IMR-90 (cell line): ENCODE measurements at regions not wholly inside any gene's neighbourhood (a gene's known extent, or its start where the extent isn't known, plus 50 kb on each side); places are given as distances from the start of the nearest gene placed in this dataset.

Experiments
- ATAC-seq: fragments of 200-7000 bp; cut with Tn5 transposase; 2 replicates; pipeline ENCODE4 v1.9.1; 2020; ENCODE audit warnings: low read depth, mild to moderate bottlenecking, moderate library complexity
- BruUV-seq: library from RNA; stranded (reverse); fragments of 400-500 nt; replicated peaks from 2 replicates; lab custom pipeline; 2021; lab: Mats Ljungman, UMichigan
- CTCF ChIA-PET: fragments of 300-600 bp; formaldehyde crosslinking; extraction: SDS; loops from one replicate; lab custom pipeline; 2021; ENCODE audit warnings: antibody characterized with exemption; lab: Yijun Ruan, JAX
- POLR2A ChIA-PET: fragments of 300-600 bp; sonication (Branson Sonifier 250); formaldehyde crosslinking; loops from one replicate; lab custom pipeline; 2022; ENCODE audit warnings: antibody characterized with exemption; ENCODE audit not compliant: unreplicated experiment; lab: Charles Lee
- DNase-seq: peaks from one replicate; pipeline ENCODE4 v3.0.0; 2013
- H2AFZ ChIP-seq: replicated peaks from 2 replicates; pipeline ENCODE3; 2013; ENCODE audit warnings: low read length, mild to moderate bottlenecking; ENCODE audit not compliant: poor library complexity
- H2AK5ac ChIP-seq: 2 replicates; pipeline ENCODE4 v1.6.1; 2013; ENCODE audit warnings: low read depth, low read length, inconsistent platforms
- H2AK9ac ChIP-seq: replicated peaks from 2 replicates; pipeline ENCODE3; 2013; ENCODE audit warnings: mild to moderate bottlenecking, low read depth, low read length, moderate library complexity; ENCODE audit not compliant: poor library complexity
- H2BK120ac ChIP-seq: 2 replicates; pipeline ENCODE4 v1.6.1; 2013; ENCODE audit warnings: low read depth, low read length, inconsistent platforms
- H2BK15ac ChIP-seq: 3 replicates; pipeline ENCODE4 v1.6.1; 2013; ENCODE audit warnings: low read depth, low read length, inconsistent platforms
- H2BK20ac ChIP-seq: 2 replicates; pipeline ENCODE4 v1.6.1; 2013; ENCODE audit warnings: low read depth, mild to moderate bottlenecking, inconsistent platforms, low read length, moderate library complexity
- H2BK5ac ChIP-seq: 2 replicates; pipeline ENCODE4 v1.6.1; 2013; ENCODE audit warnings: mild to moderate bottlenecking, low read depth, low read length, inconsistent platforms; ENCODE audit not compliant: poor library complexity, severe bottlenecking
- H3K14ac ChIP-seq: replicated peaks from 2 replicates; pipeline ENCODE4 v1.6.1; 2013; ENCODE audit warnings: low read depth, low read length, inconsistent platforms
- H3K18ac ChIP-seq: 2 replicates; pipeline ENCODE4 v1.6.1; 2013; ENCODE audit warnings: low read depth, low read length, control low read depth
- H3K23ac ChIP-seq: 2 replicates; pipeline ENCODE4 v1.6.1; 2013; ENCODE audit warnings: low read depth, low read length, inconsistent platforms
- H3K27ac ChIP-seq: 2 replicates; pipeline ENCODE4 v1.5.1; 2013; ENCODE audit warnings: mild to moderate bottlenecking, control low read depth, low read length; ENCODE audit not compliant: insufficient read depth
- H3K27me3 ChIP-seq: 2 replicates; pipeline ENCODE4 v1.6.1; 2013; ENCODE audit warnings: low read length; ENCODE audit not compliant: control insufficient read depth, insufficient read depth
- H3K36me3 ChIP-seq: 2 replicates; pipeline ENCODE4 v1.6.1; 2013; ENCODE audit warnings: low read length, mixed read lengths; ENCODE audit not compliant: control insufficient read depth, insufficient read depth
- H3K4ac ChIP-seq: 2 replicates; pipeline ENCODE4 v1.6.1; 2013; ENCODE audit warnings: low read depth, low read length, inconsistent platforms
- H3K4me1 ChIP-seq: 2 replicates; pipeline ENCODE4 v1.6.1; 2013; ENCODE audit warnings: low read length, mixed read lengths; ENCODE audit not compliant: control insufficient read depth, insufficient read depth
- H3K4me2 ChIP-seq: 2 replicates; pipeline ENCODE4 v1.6.1; 2013; ENCODE audit warnings: low read depth, mild to moderate bottlenecking, control low read depth, low read length, moderate library complexity
- H3K4me3 ChIP-seq: 2 replicates; pipeline ENCODE4 v1.5.1; 2013; ENCODE audit warnings: low read depth, mild to moderate bottlenecking, control low read depth, low read length, moderate library complexity; ENCODE audit not compliant: insufficient read depth
- H3K56ac ChIP-seq: 2 replicates; pipeline ENCODE4 v1.6.1; 2013; ENCODE audit warnings: low read length, inconsistent platforms; ENCODE audit not compliant: insufficient read depth; ENCODE audit errors: extremely low read depth
- H3K79me1 ChIP-seq, 2 experiments: 2 replicates each; pipeline ENCODE4 v1.6.1; 2013; ENCODE audit warnings: low read length in 2 of 2, inconsistent platforms in 1 of 2, low read depth in 1 of 2
- H3K9ac ChIP-seq: 2 replicates; pipeline ENCODE4 v1.6.1; 2013; ENCODE audit warnings: low read depth, low read length, control low read depth
- H3K9me1 ChIP-seq: 2 replicates; pipeline ENCODE4 v1.6.1; 2013; ENCODE audit warnings: low read length, inconsistent platforms; ENCODE audit not compliant: insufficient read depth
- H3K9me3 ChIP-seq: 2 replicates; pipeline ENCODE4 v1.6.1; 2013; ENCODE audit warnings: low read length; ENCODE audit not compliant: control insufficient read depth, insufficient read depth
- H4K20me1 ChIP-seq: 2 replicates; pipeline ENCODE4 v1.6.1; 2013; ENCODE audit warnings: low read length, inconsistent platforms; ENCODE audit not compliant: insufficient read depth
- H4K5ac ChIP-seq: 2 replicates; pipeline ENCODE4 v1.6.1; 2013; ENCODE audit warnings: mild to moderate bottlenecking, low read depth, low read length, control low read depth
- H4K8ac ChIP-seq, 2 experiments: 2 replicates each; pipeline ENCODE4 v1.6.1; 2013; ENCODE audit warnings: low read depth in 2 of 2, low read length in 2 of 2, control low read depth in 1 of 2, inconsistent platforms in 1 of 2
- H4K91ac ChIP-seq: 2 replicates; pipeline ENCODE4 v1.6.1; 2013; ENCODE audit warnings: low read depth, low read length, inconsistent platforms; ENCODE audit not compliant: insufficient read depth
- BHLHE40 ChIP-seq: fragments of 150-350 bp; IDR thresholded peaks from 2 replicates; pipeline ENCODE4 v1.6.1; 2016; ENCODE audit warnings: mild to moderate bottlenecking, low read depth, low read length
- CHD1 ChIP-seq: IDR thresholded peaks from 2 replicates; pipeline ENCODE4 v1.6.1; 2012; ENCODE audit warnings: low read depth, low read length, improper control_type of control experiment
- FOS ChIP-seq: fragments of 150-350 bp; IDR thresholded peaks from 2 replicates; pipeline ENCODE4 v1.6.1; 2016; ENCODE audit warnings: low read depth, low read length
- MAFK ChIP-seq: IDR thresholded peaks from 2 replicates; pipeline ENCODE4 v1.6.1; 2012; ENCODE audit warnings: low read depth, low read length, improper control_type of control experiment
- MAZ ChIP-seq: IDR thresholded peaks from 2 replicates; pipeline ENCODE4 v1.6.1; 2012; ENCODE audit warnings: low read depth, mild to moderate bottlenecking, low read length, improper control_type of control experiment, moderate library complexity, borderline replicate concordance
- MXI1 ChIP-seq: IDR thresholded peaks from 2 replicates; pipeline ENCODE4 v1.6.1; 2012; ENCODE audit warnings: low read depth, mild to moderate bottlenecking, low read length, moderate library complexity, borderline replicate concordance
- POLR2A ChIP-seq: IDR thresholded peaks from 2 replicates; pipeline ENCODE4 v1.6.1; 2012; ENCODE audit warnings: mild to moderate bottlenecking, low read depth, low read length
- RAD21 ChIP-seq: IDR thresholded peaks from 2 replicates; pipeline ENCODE4 v1.6.1; 2012; ENCODE audit warnings: low read length, improper control_type of control experiment
- SMC3 ChIP-seq: fragments of 150-350 bp; IDR thresholded peaks from 2 replicates; pipeline ENCODE4 v1.6.1; 2016; ENCODE audit warnings: low read depth, mild to moderate bottlenecking, antibody characterized with exemption, low read length, moderate library complexity
- WGBS, 2 experiments: methylation state at CpG; one replicate each; pipeline versions ENCODE4 v1.1.5 to v1.1.7; 2013; ENCODE audit warnings: missing lambda C conversion rate in 2 of 2; ENCODE audit not compliant: insufficient read length in 1 of 2; ENCODE audit errors: extremely low coverage in 2 of 2; 5-methylcytosine and 5-hydroxymethylcytosine counted together
- dilution Hi-C: fragments of 300-500 bp; cut with HindIII; formaldehyde crosslinking; loops from one replicate; pipeline ENCODE4 v1.14.3; 2018; ENCODE audit warnings: low sequenced_read_pairs; ENCODE audit not compliant: unreplicated experiment
- in situ Hi-C: fragments of 300-500 bp; cut with MboI; formaldehyde crosslinking; loops from 3 replicates; pipeline ENCODE4 v1.14.3; 2019; ENCODE audit warnings: low sequenced_read_pairs, inconsistent platforms, mixed read lengths
- intact Hi-C: fragments of 100-400 bp; cut with micrococcal nuclease; formaldehyde crosslinking; loops from 2 replicates; pipeline ENCODE4 v1.10.0; 2022
- TF ChIP-seq, protein P1 (sequence below): fragments of 150-350 bp; IDR thresholded peaks from 2 replicates; pipeline ENCODE4 v1.6.1; 2017; ENCODE audit warnings: mild to moderate bottlenecking, antibody characterized with exemption, low read length, low read depth

DNA sequence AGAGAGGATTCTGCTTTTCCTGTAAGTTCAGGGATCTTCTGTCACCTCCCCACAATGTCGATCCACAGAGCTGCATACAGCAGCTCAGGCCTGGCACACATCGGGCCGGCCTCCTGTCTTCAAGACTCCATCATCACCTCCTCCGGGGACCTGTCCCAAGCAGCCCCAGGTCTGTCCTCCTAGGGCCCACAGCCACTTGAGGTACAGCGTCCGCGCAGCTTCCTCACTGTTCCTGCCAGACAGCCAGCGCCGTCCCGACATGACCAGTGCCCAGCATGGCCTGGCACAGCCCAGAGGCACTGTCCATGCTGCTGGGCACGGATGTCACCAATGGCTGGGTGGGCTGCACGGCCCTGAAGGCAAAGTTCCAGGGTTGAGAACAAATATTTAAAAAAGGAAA is 101.6 kb downstream of the DLL1 start:
- 95% methylated on average over 9 of the region's 12 CpGs; no CpG with 5 or more reads in 1 of the 2 experiments for WGBS, 2 experiments
- no peak overlapping the region for H3K56ac ChIP-seq

More for the DNA sequence above, 101.6 kb downstream of the DLL1 start:
- no peak overlapping the region for H3K9ac ChIP-seq
- H4K91ac ChIP-seq, result no peak overlapping the region
- dilution Hi-C loops, result no loop called here
- H2BK5ac ChIP-seq, result no peak overlapping the region
- no peaks in the 10 kb centered on the region for H3K79me1 ChIP-seq
- BruUV-seq, result no TSS peak
- no peaks in the 10 kb centered on the region for H3K27me3 ChIP-seq
- H2BK20ac ChIP-seq, result no peak overlapping the region
- no peak overlapping the region for H2AK5ac ChIP-seq
- no peaks in the 10 kb centered on the region for H3K36me3 ChIP-seq
- no peak overlapping the region for H2AFZ ChIP-seq
- H3K9me1 ChIP-seq, result no peaks in the 10 kb centered on the region
- H2AK9ac ChIP-seq, result no peak overlapping the region
- no peak overlapping the region for H3K23ac ChIP-seq
- CTCF ChIA-PET, result no interaction called here
- POLR2A ChIA-PET, result no interaction called here
- intact Hi-C loops, result no loop called here
- no peak overlapping the region for H2BK15ac ChIP-seq
- H3K9me3 ChIP-seq, result peaks cover 43% of the 10 kb centered on the region
- in situ Hi-C loops, result no loop called here
- no peak overlapping the region for H4K5ac ChIP-seq
- H3K4me3 ChIP-seq, result no peak overlapping the region
- no peak overlapping the region for H3K14ac ChIP-seq
- H3K4me1 ChIP-seq, result no peaks in the 10 kb centered on the region
- no peak overlapping the region for H2BK120ac ChIP-seq
- no peak overlapping the region for H3K4ac ChIP-seq
- no peak overlapping the region for H3K18ac ChIP-seq
- DNase-seq (no peak), ATAC-seq (no peak)
- no peak overlapping the region for H3K4me2 ChIP-seq
- no peak overlapping the region for H3K27ac ChIP-seq
- no peak overlapping the region for H4K8ac ChIP-seq
- TF ChIP-seq SMC3 (no peak), MAFK (no peak), CHD1 (no peak), MXI1 (no peak), MAZ (no peak), POLR2A (no peak), FOS (no peak), BHLHE40 (no peak), RAD21 (no peak)
- TF ChIP-seq, protein P1, sequence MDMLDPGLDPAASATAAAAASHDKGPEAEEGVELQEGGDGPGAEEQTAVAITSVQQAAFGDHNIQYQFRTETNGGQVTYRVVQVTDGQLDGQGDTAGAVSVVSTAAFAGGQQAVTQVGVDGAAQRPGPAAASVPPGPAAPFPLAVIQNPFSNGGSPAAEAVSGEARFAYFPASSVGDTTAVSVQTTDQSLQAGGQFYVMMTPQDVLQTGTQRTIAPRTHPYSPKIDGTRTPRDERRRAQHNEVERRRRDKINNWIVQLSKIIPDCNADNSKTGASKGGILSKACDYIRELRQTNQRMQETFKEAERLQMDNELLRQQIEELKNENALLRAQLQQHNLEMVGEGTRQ, result no peak
- no peaks in the 10 kb centered on the region for H4K20me1 ChIP-seq
